CD14-positive monocyte (primary cell): ENCODE measurements at regions not wholly inside any gene's neighbourhood (a gene's known extent, or its start where the extent isn't known, plus 50 kb on each side); places are given as distances from the start of the nearest gene placed in this dataset.

Experiments used
- DNase-seq, 3 donors: peaks; one replicate each; pipeline ENCODE4 v3.0.0-alpha.2; 2011 to 2022
- H2AFZ ChIP-seq: 2 replicates; pipeline ENCODE4 v1.6.0; 2012; ENCODE audit warnings: mild to moderate bottlenecking, low read depth, low read length, inconsistent platforms; ENCODE audit not compliant: insufficient read depth, poor library complexity, severe bottlenecking
- H3K27ac ChIP-seq, 2 donors: 1 replicate in 1 of 2; 2 replicates in 1 of 2; pipeline ENCODE4 v1.5.1; 2012 to 2013; ENCODE audit warnings: low read length in 2 of 2, control low read depth in 1 of 2, inconsistent platforms in 1 of 2, low read depth in 1 of 2, mild to moderate bottlenecking in 1 of 2
- H3K27me3 ChIP-seq, 2 donors: one replicate each; pipeline versions ENCODE4 v1.6.0 to v1.6.1; 2011 to 2013; ENCODE audit warnings: low read length in 2 of 2; ENCODE audit not compliant: control insufficient read depth in 2 of 2, insufficient read depth in 2 of 2
- H3K36me3 ChIP-seq, 2 donors: replicated peaks in 1 of 2; 1 replicate in 1 of 2; 2 replicates in 1 of 2; pipeline versions ENCODE4 v1.5.1 to v1.6.1; 2012 to 2013; ENCODE audit warnings: low read length in 2 of 2, control low read depth in 1 of 2, inconsistent platforms in 1 of 2, mild to moderate bottlenecking in 1 of 2; ENCODE audit not compliant: insufficient read depth in 2 of 2, control insufficient read depth in 1 of 2
- H3K4me1 ChIP-seq, 2 donors: 1 replicate in 1 of 2; 2 replicates in 1 of 2; pipeline versions ENCODE4 v1.5.1 to v1.6.1; 2012 to 2013; ENCODE audit warnings: low read length in 2 of 2, control low read depth in 1 of 2, inconsistent platforms in 1 of 2, mild to moderate bottlenecking in 1 of 2, moderate library complexity in 1 of 2; ENCODE audit not compliant: insufficient read depth in 2 of 2, control insufficient read depth in 1 of 2
- H3K4me2 ChIP-seq: replicated peaks from 2 replicates; pipeline ENCODE3; 2012; ENCODE audit warnings: low read length, moderate library complexity, mild to moderate bottlenecking; ENCODE audit not compliant: poor library complexity, severe bottlenecking; ENCODE audit errors: extremely low read depth
- H3K4me3 ChIP-seq, 3 experiments: fragments of 200-600 bp in 1 of 3; sonication (generic) in 1 of 3; replicated peaks in 1 of 3; 1 replicate in 2 of 3; 2 replicates in 1 of 3; pipeline ENCODE4 v1.5.1; 2011 to 2013; ENCODE audit warnings: low read length in 3 of 3, mild to moderate bottlenecking in 3 of 3, control low read depth in 2 of 3, low read depth in 2 of 3, inconsistent platforms in 1 of 3, moderate library complexity in 1 of 3
- H3K79me2 ChIP-seq: 2 replicates; pipeline ENCODE4 v1.6.0; 2012; ENCODE audit warnings: mild to moderate bottlenecking, control low read depth, inconsistent platforms, low read length, moderate library complexity; ENCODE audit not compliant: insufficient read depth
- H3K9ac ChIP-seq: 2 replicates; pipeline ENCODE4 v1.6.0; 2017; ENCODE audit warnings: low read length, mild to moderate bottlenecking; ENCODE audit not compliant: insufficient read depth, poor library complexity, severe bottlenecking
- H3K9me3 ChIP-seq, 2 donors: replicated peaks in 1 of 2; 1 replicate in 1 of 2; 2 replicates in 1 of 2; pipeline versions ENCODE4 v1.5.1 to v1.6.1; 2012 to 2013; ENCODE audit warnings: low read length in 2 of 2, control low read depth in 1 of 2; ENCODE audit not compliant: control insufficient read depth in 1 of 2, insufficient read depth in 1 of 2
- H4K20me1 ChIP-seq: 2 replicates; pipeline ENCODE4 v1.6.0; 2012; ENCODE audit warnings: mild to moderate bottlenecking, low read length, control low read depth, moderate library complexity; ENCODE audit not compliant: insufficient read depth
- H3K27ac Mint-ChIP-seq, 7 donors: one replicate each; pipeline ENCODE4 v1.8.0; 2020; ENCODE audit warnings: mild to moderate bottlenecking in 7 of 7, mixed read lengths in 7 of 7, moderate library complexity in 6 of 7, inconsistent platforms in 2 of 7
- H3K27me3 Mint-ChIP-seq, 3 donors: one replicate each; pipeline ENCODE4 v1.8.0; 2021 to 2022; ENCODE audit warnings: low read depth in 3 of 3, mild to moderate bottlenecking in 3 of 3, mixed read lengths in 3 of 3, moderate library complexity in 3 of 3, inconsistent platforms in 1 of 3
- H3K36me3 Mint-ChIP-seq, 2 donors: one replicate each; pipeline ENCODE4 v1.8.0; 2020; ENCODE audit warnings: mixed read lengths in 2 of 2, inconsistent platforms in 1 of 2, mild to moderate bottlenecking in 1 of 2
- H3K4me1 Mint-ChIP-seq: one replicate; pipeline ENCODE4 v1.8.0; 2020; ENCODE audit warnings: mild to moderate bottlenecking, mixed read lengths
- H3K4me3 Mint-ChIP-seq, 2 donors: one replicate each; pipeline ENCODE4 v1.8.0; 2020; ENCODE audit warnings: mild to moderate bottlenecking in 2 of 2, mixed read lengths in 2 of 2, moderate library complexity in 1 of 2
- H3K9me3 Mint-ChIP-seq, 7 donors: one replicate each; pipeline ENCODE4 v1.8.0; 2020 to 2022; ENCODE audit warnings: mixed read lengths in 7 of 7, mild to moderate bottlenecking in 6 of 7, moderate library complexity in 6 of 7, inconsistent platforms in 2 of 7
- WGBS: methylation state at CpG from one replicate; pipeline ENCODE4 v1.1.5; 2013; ENCODE audit warnings: missing lambda C conversion rate; ENCODE audit not compliant: insufficient coverage; 5-methylcytosine and 5-hydroxymethylcytosine counted together
- intact Hi-C, 2 donors: fragments of 100-400 bp; cut with micrococcal nuclease; formaldehyde crosslinking; loops; one replicate each; pipeline versions ENCODE4 v1.15.0 to v1.15.1; 2023
- TF ChIP-seq, protein P1 (sequence below): fragments of 200-600 bp; IDR thresholded peaks from one replicate; pipeline ENCODE4 v1.8.0; 2022; ENCODE audit warnings: antibody characterized with exemption, mild to moderate bottlenecking

DNA sequence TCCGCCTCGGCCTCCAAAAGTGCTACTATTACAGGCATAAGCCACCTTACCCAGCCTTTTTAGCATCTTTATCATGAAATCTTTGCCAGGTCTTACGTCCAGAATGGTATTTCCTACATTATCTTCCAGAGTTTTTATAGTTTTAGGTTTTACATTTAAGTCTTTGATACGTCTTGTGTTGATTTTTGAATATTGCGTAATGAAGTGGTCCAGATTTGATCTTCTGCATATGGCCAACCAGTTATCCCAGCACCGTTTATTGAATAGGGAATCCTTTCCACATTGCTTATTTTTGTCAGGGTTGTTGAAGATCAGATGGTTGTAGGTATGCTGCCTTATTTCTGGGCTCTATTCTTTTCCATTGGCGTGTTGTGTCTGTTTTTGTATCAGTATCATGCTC is 349.6 kb downstream of the KCTD8 start:
- 71% methylated on average over 1 of the region's 7 CpGs for WGBS
- H2AFZ ChIP-seq, result no peak overlapping the region
- no peak overlapping the region for H3K9ac ChIP-seq
- Mint-ChIP-seq H3K9me3 (peaks cover 6 to 15% (median 10%) of the 10 kb centered on the region in 7 donors), H3K27ac (no peak overlapping the region), H3K36me3 (no peaks in the 10 kb centered on the region), H3K27me3 (no peaks in the 10 kb centered on the region), H3K4me1 (no peaks in the 10 kb centered on the region), H3K4me3 (no peak overlapping the region)
- TF ChIP-seq, protein P1, sequence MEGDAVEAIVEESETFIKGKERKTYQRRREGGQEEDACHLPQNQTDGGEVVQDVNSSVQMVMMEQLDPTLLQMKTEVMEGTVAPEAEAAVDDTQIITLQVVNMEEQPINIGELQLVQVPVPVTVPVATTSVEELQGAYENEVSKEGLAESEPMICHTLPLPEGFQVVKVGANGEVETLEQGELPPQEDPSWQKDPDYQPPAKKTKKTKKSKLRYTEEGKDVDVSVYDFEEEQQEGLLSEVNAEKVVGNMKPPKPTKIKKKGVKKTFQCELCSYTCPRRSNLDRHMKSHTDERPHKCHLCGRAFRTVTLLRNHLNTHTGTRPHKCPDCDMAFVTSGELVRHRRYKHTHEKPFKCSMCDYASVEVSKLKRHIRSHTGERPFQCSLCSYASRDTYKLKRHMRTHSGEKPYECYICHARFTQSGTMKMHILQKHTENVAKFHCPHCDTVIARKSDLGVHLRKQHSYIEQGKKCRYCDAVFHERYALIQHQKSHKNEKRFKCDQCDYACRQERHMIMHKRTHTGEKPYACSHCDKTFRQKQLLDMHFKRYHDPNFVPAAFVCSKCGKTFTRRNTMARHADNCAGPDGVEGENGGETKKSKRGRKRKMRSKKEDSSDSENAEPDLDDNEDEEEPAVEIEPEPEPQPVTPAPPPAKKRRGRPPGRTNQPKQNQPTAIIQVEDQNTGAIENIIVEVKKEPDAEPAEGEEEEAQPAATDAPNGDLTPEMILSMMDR, result no peak
- H3K36me3 ChIP-seq, result no peaks in the 10 kb centered on the region
- intact Hi-C loops, result no loop called here
- H3K27me3 ChIP-seq, result no peaks in the 10 kb centered on the region
- no peaks in the 10 kb centered on the region for H4K20me1 ChIP-seq
- H3K4me2 ChIP-seq, result no peak overlapping the region
- H3K27ac ChIP-seq, result no peak overlapping the region
- no peak overlapping the region for H3K4me3 ChIP-seq
- no peak for DNase-seq
- H3K9me3 ChIP-seq, result peaks cover 12 to 16% of the 10 kb centered on the region in 2 donors
- H3K79me2 ChIP-seq, result no peaks in the 10 kb centered on the region
- no peaks in the 10 kb centered on the region for H3K4me1 ChIP-seq

DNA sequence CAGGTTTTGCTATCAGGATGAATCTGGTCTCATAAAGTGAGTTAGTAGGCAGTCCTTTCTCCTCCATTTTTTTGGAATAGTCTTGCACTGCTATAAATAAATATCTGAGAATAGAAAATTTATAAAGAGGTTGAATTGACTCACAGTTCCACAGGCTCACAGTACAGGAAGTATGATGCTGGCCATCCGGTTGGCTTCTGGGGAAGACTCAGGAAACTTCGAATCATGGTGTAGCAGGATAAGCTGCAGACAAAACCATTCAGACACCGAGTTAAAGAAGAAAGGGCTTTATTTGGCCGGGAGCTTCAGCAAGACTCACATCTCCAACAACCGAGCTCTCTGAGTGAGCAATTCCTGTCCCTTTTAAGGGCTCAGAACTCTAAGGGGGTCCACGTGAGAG is 348.2 kb downstream of the KCTD8 start:
- no peak overlapping the region for H3K4me3 ChIP-seq
- H3K27ac Mint-ChIP-seq, result no peak overlapping the region
- H3K4me2 ChIP-seq, result no peak overlapping the region
- TF ChIP-seq, protein P1, result no peak
- no peak overlapping the region for H3K27ac ChIP-seq
- H3K9me3 Mint-ChIP-seq, result peaks cover 10 to 23% (median 18%) of the 10 kb centered on the region in 7 donors
- H3K79me2 ChIP-seq, result no peaks in the 10 kb centered on the region
- H3K9me3 ChIP-seq, result peaks cover 26 to 29% of the 10 kb centered on the region in 2 donors
- H3K36me3 ChIP-seq, result no peaks in the 10 kb centered on the region
- H2AFZ ChIP-seq, result no peak overlapping the region
- no peaks in the 10 kb centered on the region for H4K20me1 ChIP-seq
- intact Hi-C loops, result no loop called here
- no peaks in the 10 kb centered on the region for H3K4me1 Mint-ChIP-seq
- no peak overlapping the region for H3K9ac ChIP-seq
- DNase-seq, result no peak
- no peak overlapping the region for H3K4me3 Mint-ChIP-seq
- no peaks in the 10 kb centered on the region for H3K4me1 ChIP-seq
- 92% methylated on average over 3 of the region's 6 CpGs for WGBS
- H3K36me3 Mint-ChIP-seq, result no peaks in the 10 kb centered on the region
- peaks cover 0 to 2% (median 0%) of the 10 kb centered on the region in 3 donors for H3K27me3 Mint-ChIP-seq
- no peaks in the 10 kb centered on the region for H3K27me3 ChIP-seq
